ENCODE measurements at regions not wholly inside any gene's neighbourhood (a gene's known extent, or its start where the extent isn't known, plus 50 kb on each side); places are given as distances from the start of the nearest gene placed in this dataset.

- TF ChIP-seq, protein P1, sequence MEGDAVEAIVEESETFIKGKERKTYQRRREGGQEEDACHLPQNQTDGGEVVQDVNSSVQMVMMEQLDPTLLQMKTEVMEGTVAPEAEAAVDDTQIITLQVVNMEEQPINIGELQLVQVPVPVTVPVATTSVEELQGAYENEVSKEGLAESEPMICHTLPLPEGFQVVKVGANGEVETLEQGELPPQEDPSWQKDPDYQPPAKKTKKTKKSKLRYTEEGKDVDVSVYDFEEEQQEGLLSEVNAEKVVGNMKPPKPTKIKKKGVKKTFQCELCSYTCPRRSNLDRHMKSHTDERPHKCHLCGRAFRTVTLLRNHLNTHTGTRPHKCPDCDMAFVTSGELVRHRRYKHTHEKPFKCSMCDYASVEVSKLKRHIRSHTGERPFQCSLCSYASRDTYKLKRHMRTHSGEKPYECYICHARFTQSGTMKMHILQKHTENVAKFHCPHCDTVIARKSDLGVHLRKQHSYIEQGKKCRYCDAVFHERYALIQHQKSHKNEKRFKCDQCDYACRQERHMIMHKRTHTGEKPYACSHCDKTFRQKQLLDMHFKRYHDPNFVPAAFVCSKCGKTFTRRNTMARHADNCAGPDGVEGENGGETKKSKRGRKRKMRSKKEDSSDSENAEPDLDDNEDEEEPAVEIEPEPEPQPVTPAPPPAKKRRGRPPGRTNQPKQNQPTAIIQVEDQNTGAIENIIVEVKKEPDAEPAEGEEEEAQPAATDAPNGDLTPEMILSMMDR (IDR thresholded peaks at IDR 0.05), result no peak
- TF ChIP-seq POLR2A (IDR thresholded peaks at IDR 0.05), result no peak
Measured at GRCh38 chr15:96247621-96248305, 82.7 kb upstream of the NR2F2 start.
